WTC11 (cell line): ENCODE measurements at regions not wholly inside any gene's neighbourhood (a gene's known extent, or its start where the extent isn't known, plus 50 kb on each side); places are given as distances from the start of the nearest gene placed in this dataset.
A peak's percentile ranks its signal among the peaks of the same experiment; 100 is the strongest.

ENCODE experiments used
- ATAC-seq: fragments of 200-7000 bp; cut with Tn5 transposase; 2 replicates; pipeline ENCODE4 v1.10.0; 2021; ENCODE audit warnings: mild to moderate bottlenecking, moderate library complexity
- CTCF ChIA-PET: fragments of 300-600 bp; sonication (Branson Sonifier 250); formaldehyde crosslinking; loops from one replicate; lab custom pipeline; 2021; ENCODE audit warnings: antibody characterized with exemption; lab: Charles Lee
- POLR2A ChIA-PET: fragments of 350-600 bp; sonication (Branson Sonifier 250); formaldehyde crosslinking; loops from one replicate; lab custom pipeline; 2021; ENCODE audit warnings: antibody characterized with exemption; lab: Charles Lee
- DNase-seq: peaks from one replicate; pipeline ENCODE4 v3.0.0; 2021; ENCODE audit warnings: low spot score
- H3K27ac Mint-ChIP-seq: 2 replicates; pipeline ENCODE4 v1.8.0; 2021; ENCODE audit warnings: mixed read lengths
- H3K27me3 Mint-ChIP-seq: 2 replicates; pipeline ENCODE4 v1.8.0; 2021; ENCODE audit warnings: low read depth, mild to moderate bottlenecking, moderate library complexity, mixed read lengths
- H3K36me3 Mint-ChIP-seq: 2 replicates; pipeline ENCODE4 v1.8.0; 2021; ENCODE audit warnings: mixed read lengths
- H3K4me1 Mint-ChIP-seq: 2 replicates; pipeline ENCODE4 v1.8.0; 2022; ENCODE audit warnings: mixed read lengths
- H3K4me3 Mint-ChIP-seq: 2 replicates; pipeline ENCODE4 v1.8.0; 2021; ENCODE audit warnings: mild to moderate bottlenecking, moderate library complexity, mixed read lengths
- H3K9me3 Mint-ChIP-seq: 2 replicates; pipeline ENCODE4 v1.8.0; 2021; ENCODE audit warnings: mixed read lengths
- ATF3 ChIP-seq: sonication (generic); formaldehyde crosslinking; conservative IDR thresholded peaks from 2 replicates; pipeline ENCODE4 v1.8.1; 2022; ENCODE audit warnings: mild to moderate bottlenecking, missing genetic modification reagents
- CREB1 ChIP-seq: sonication (generic); formaldehyde crosslinking; IDR thresholded peaks from 2 replicates; pipeline ENCODE4 v1.8.0; 2023; ENCODE audit warnings: mild to moderate bottlenecking, missing genetic modification reagents
- CREM ChIP-seq: sonication (generic); formaldehyde crosslinking; IDR thresholded peaks from 2 replicates; pipeline ENCODE4 v1.8.1; 2022; ENCODE audit warnings: mild to moderate bottlenecking, missing genetic modification reagents, moderate library complexity
- ETV6 ChIP-seq: sonication (generic); formaldehyde crosslinking; IDR thresholded peaks from 2 replicates; pipeline ENCODE4 v1.8.1; 2022; ENCODE audit warnings: mild to moderate bottlenecking, missing genetic modification reagents
- MLX ChIP-seq: sonication (generic); formaldehyde crosslinking; IDR thresholded peaks from 2 replicates; pipeline ENCODE4 v1.8.1; 2023; ENCODE audit warnings: mild to moderate bottlenecking, missing genetic modification reagents, moderate library complexity
- MXD4 ChIP-seq: fragments of 250-450 bp; sonication (Bioruptor Pico); IDR thresholded peaks from 2 replicates; pipeline ENCODE4 v1.8.0; 2021; ENCODE audit warnings: mild to moderate bottlenecking, moderate library complexity, borderline replicate concordance
- OVOL2 ChIP-seq: fragments of 250-450 bp; sonication (Bioruptor Pico); IDR thresholded peaks from 2 replicates; pipeline ENCODE4 v1.9.0; 2021; ENCODE audit warnings: mild to moderate bottlenecking, borderline replicate concordance
- PREB ChIP-seq: sonication (generic); formaldehyde crosslinking; IDR thresholded peaks from 2 replicates; pipeline ENCODE4 v1.8.1; 2022; ENCODE audit warnings: mild to moderate bottlenecking, missing genetic modification reagents, moderate library complexity, borderline replicate concordance
- RELA ChIP-seq: sonication (generic); formaldehyde crosslinking; IDR thresholded peaks from 2 replicates; pipeline ENCODE4 v1.8.1; 2022; ENCODE audit warnings: missing genetic modification reagents, mild to moderate bottlenecking, borderline replicate concordance
- TEAD1 ChIP-seq: sonication (generic); formaldehyde crosslinking; IDR thresholded peaks from 2 replicates; pipeline ENCODE4 v1.8.0; 2022; ENCODE audit warnings: mild to moderate bottlenecking, missing genetic modification reagents
- TP53 ChIP-seq: sonication (generic); formaldehyde crosslinking; IDR thresholded peaks from 2 replicates; pipeline ENCODE4 v1.8.1; 2023; ENCODE audit warnings: mild to moderate bottlenecking, missing genetic modification reagents
- USF1 ChIP-seq: sonication (generic); formaldehyde crosslinking; IDR thresholded peaks from 2 replicates; pipeline ENCODE4 v1.8.0; 2022; ENCODE audit warnings: mild to moderate bottlenecking, missing genetic modification reagents
- ZNF138 ChIP-seq: sonication (generic); formaldehyde crosslinking; conservative IDR thresholded peaks from 2 replicates; pipeline ENCODE4 v1.8.1; 2022; ENCODE audit warnings: mild to moderate bottlenecking, moderate library complexity, missing genetic modification reagents
- ZNF219 ChIP-seq: sonication (generic); formaldehyde crosslinking; IDR thresholded peaks from 2 replicates; pipeline ENCODE4 v1.8.0; 2023; ENCODE audit warnings: missing genetic modification reagents, mild to moderate bottlenecking, borderline replicate concordance
- ZNF232 ChIP-seq: sonication (generic); formaldehyde crosslinking; IDR thresholded peaks from 2 replicates; pipeline ENCODE4 v1.8.0; 2022; ENCODE audit warnings: mild to moderate bottlenecking, missing genetic modification reagents
- ZNF423 ChIP-seq: fragments of 250-450 bp; sonication (Bioruptor Pico); IDR thresholded peaks from 2 replicates; pipeline ENCODE4 v2.1.2; 2022; ENCODE audit warnings: mild to moderate bottlenecking, moderate library complexity
- TF ChIP-seq, protein P1 (sequence below): fragments of 250-450 bp; sonication (Bioruptor Pico); IDR thresholded peaks from 2 replicates; pipeline ENCODE4 v1.8.0; 2021; ENCODE audit warnings: mild to moderate bottlenecking
- TF ChIP-seq, protein P2 (sequence below): sonication (generic); formaldehyde crosslinking; IDR thresholded peaks from 2 replicates; pipeline ENCODE4 v1.8.1; 2023; ENCODE audit warnings: mild to moderate bottlenecking, moderate library complexity, missing genetic modification reagents
- TF ChIP-seq, protein P3 (sequence below): sonication (generic); formaldehyde crosslinking; IDR thresholded peaks from 2 replicates; pipeline ENCODE4 v1.8.1; 2022; ENCODE audit warnings: low read depth, mild to moderate bottlenecking, moderate library complexity, missing genetic modification reagents, borderline replicate concordance
- TF ChIP-seq, protein P4 (sequence below): sonication (generic); formaldehyde crosslinking; IDR thresholded peaks from 2 replicates; pipeline ENCODE4 v1.8.0; 2023; ENCODE audit warnings: missing genetic modification reagents, mild to moderate bottlenecking, borderline replicate concordance

GRCh38 chr21:32070676-32071330 lies 198.0 kb downstream of the HUNK start:
- POLR2A ChIA-PET = no interaction called here
- CTCF ChIA-PET = interaction anchor here (1.4 to 1.5 kb wide), 2 partner anchors 25 to 205 kb away, joined by 3 to 4 read pairs; no protein-coding TSS in a partner anchor
- Mint-ChIP-seq H3K4me1 (peaks cover 9% of the 10 kb centered on the region), H3K4me3 (no peak overlapping the region), H3K9me3 (peaks cover 10% of the 10 kb centered on the region), H3K36me3 (no peaks in the 10 kb centered on the region), H3K27me3 (no peaks in the 10 kb centered on the region), H3K27ac (0 out of 2 replicates have a peak overlapping the region, but pooled peaks have one; percentile 8)
- DNase-seq (no peak), ATAC-seq (no peak)
- TF ChIP-seq PREB (CRISPR knock-in tag) = no peak
- TF ChIP-seq OVOL2 = no peak
- no peak for TF ChIP-seq MXD4 (CRISPR knock-in tag)
- no peak for TF ChIP-seq TEAD1
- TF ChIP-seq TP53 (CRISPR knock-in tag) = no peak
- TF ChIP-seq, protein P1, sequence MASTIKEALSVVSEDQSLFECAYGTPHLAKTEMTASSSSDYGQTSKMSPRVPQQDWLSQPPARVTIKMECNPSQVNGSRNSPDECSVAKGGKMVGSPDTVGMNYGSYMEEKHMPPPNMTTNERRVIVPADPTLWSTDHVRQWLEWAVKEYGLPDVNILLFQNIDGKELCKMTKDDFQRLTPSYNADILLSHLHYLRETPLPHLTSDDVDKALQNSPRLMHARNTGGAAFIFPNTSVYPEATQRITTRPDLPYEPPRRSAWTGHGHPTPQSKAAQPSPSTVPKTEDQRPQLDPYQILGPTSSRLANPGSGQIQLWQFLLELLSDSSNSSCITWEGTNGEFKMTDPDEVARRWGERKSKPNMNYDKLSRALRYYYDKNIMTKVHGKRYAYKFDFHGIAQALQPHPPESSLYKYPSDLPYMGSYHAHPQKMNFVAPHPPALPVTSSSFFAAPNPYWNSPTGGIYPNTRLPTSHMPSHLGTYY (CRISPR knock-in tag) = no peak

DNA sequence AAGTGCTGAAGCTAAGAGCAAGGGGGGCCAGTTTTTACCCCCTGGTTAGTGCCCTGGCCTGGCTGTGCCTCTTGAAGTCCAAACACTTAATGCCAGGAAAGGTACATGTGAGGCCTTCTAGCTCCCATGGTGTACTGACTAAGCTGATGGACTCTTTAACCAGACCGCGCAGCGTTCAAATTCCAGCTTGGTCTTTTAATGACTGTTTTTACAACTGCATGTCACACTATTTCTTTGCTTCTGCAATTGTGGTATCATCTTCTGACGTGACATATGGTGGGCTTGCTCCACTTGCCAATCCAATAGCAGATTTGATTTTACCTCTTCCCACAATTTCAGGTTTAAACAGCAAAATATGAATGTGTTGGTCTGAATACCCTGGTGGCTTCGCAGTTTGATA lies 197.3 kb downstream of the HUNK start:
- Mint-ChIP-seq H3K36me3 (no peaks in the 10 kb centered on the region), H3K27ac (no peak overlapping the region), H3K4me3 (no peak overlapping the region), H3K27me3 (no peaks in the 10 kb centered on the region), H3K9me3 (peaks cover 10% of the 10 kb centered on the region), H3K4me1 (peaks cover 3% of the 10 kb centered on the region; the same call in 1 of the 2 replicates)
- POLR2A ChIA-PET = no interaction called here
- DNase-seq (no peak), ATAC-seq (no peak)
- CTCF ChIA-PET = interaction anchor here (0.8 to 1.5 kb wide), 2 partner anchors 26 to 195 kb away, joined by 3 to 4 read pairs; no protein-coding TSS in a partner anchor
- TF ChIP-seq RELA (CRISPR knock-in tag) = no peak
- no peak for TF ChIP-seq ZNF219
- TF ChIP-seq ZNF423 (CRISPR knock-in tag) = no peak
- no peak for TF ChIP-seq CREB1 (CRISPR knock-in tag)
- no peak for TF ChIP-seq CREM

- ATAC-seq = no peak
- no peaks in the 10 kb centered on the region for H3K36me3 Mint-ChIP-seq
- ChIA-PET CTCF (interaction anchor here (4.1 kb wide), 1 partner anchor 31 kb away, joined by 17 read pairs; no protein-coding TSS in a partner anchor), POLR2A (no interaction called here)
- DNase-seq = no peak
- H3K9me3 Mint-ChIP-seq = no peaks in the 10 kb centered on the region
- no peaks in the 10 kb centered on the region for H3K27me3 Mint-ChIP-seq
- H3K4me3 Mint-ChIP-seq = no peak overlapping the region
- H3K4me1 Mint-ChIP-seq = no peaks in the 10 kb centered on the region
- no peak overlapping the region for H3K27ac Mint-ChIP-seq
- TF ChIP-seq, protein P2, sequence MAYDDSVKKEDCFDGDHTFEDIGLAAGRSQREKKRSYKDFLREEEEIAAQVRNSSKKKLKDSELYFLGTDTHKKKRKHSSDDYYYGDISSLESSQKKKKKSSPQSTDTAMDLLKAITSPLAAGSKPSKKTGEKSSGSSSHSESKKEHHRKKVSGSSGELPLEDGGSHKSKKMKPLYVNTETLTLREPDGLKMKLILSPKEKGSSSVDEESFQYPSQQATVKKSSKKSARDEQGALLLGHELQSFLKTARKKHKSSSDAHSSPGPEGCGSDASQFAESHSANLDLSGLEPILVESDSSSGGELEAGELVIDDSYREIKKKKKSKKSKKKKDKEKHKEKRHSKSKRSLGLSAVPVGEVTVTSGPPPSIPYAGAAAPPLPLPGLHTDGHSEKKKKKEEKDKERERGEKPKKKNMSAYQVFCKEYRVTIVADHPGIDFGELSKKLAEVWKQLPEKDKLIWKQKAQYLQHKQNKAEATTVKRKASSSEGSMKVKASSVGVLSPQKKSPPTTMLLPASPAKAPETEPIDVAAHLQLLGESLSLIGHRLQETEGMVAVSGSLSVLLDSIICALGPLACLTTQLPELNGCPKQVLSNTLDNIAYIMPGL = no peak
- TF ChIP-seq, protein P3, sequence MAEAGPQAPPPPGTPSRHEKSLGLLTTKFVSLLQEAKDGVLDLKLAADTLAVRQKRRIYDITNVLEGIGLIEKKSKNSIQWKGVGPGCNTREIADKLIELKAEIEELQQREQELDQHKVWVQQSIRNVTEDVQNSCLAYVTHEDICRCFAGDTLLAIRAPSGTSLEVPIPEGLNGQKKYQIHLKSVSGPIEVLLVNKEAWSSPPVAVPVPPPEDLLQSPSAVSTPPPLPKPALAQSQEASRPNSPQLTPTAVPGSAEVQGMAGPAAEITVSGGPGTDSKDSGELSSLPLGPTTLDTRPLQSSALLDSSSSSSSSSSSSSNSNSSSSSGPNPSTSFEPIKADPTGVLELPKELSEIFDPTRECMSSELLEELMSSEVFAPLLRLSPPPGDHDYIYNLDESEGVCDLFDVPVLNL (CRISPR knock-in tag) = no peak
- TF ChIP-seq ZNF219 (no peak), USF1 (CRISPR knock-in tag) (no peak), RELA (CRISPR knock-in tag) (no peak), ZNF138 (CRISPR knock-in tag) (no peak), MLX (CRISPR knock-in tag) (no peak), ETV6 (CRISPR knock-in tag) (no peak), ZNF232 (CRISPR knock-in tag) (no peak), ATF3 (CRISPR knock-in tag) (no peak), TP53 (CRISPR knock-in tag) (no peak)
- TF ChIP-seq, protein P4, sequence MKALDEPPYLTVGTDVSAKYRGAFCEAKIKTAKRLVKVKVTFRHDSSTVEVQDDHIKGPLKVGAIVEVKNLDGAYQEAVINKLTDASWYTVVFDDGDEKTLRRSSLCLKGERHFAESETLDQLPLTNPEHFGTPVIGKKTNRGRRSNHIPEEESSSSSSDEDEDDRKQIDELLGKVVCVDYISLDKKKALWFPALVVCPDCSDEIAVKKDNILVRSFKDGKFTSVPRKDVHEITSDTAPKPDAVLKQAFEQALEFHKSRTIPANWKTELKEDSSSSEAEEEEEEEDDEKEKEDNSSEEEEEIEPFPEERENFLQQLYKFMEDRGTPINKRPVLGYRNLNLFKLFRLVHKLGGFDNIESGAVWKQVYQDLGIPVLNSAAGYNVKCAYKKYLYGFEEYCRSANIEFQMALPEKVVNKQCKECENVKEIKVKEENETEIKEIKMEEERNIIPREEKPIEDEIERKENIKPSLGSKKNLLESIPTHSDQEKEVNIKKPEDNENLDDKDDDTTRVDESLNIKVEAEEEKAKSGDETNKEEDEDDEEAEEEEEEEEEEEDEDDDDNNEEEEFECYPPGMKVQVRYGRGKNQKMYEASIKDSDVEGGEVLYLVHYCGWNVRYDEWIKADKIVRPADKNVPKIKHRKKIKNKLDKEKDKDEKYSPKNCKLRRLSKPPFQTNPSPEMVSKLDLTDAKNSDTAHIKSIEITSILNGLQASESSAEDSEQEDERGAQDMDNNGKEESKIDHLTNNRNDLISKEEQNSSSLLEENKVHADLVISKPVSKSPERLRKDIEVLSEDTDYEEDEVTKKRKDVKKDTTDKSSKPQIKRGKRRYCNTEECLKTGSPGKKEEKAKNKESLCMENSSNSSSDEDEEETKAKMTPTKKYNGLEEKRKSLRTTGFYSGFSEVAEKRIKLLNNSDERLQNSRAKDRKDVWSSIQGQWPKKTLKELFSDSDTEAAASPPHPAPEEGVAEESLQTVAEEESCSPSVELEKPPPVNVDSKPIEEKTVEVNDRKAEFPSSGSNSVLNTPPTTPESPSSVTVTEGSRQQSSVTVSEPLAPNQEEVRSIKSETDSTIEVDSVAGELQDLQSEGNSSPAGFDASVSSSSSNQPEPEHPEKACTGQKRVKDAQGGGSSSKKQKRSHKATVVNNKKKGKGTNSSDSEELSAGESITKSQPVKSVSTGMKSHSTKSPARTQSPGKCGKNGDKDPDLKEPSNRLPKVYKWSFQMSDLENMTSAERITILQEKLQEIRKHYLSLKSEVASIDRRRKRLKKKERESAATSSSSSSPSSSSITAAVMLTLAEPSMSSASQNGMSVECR (CRISPR knock-in tag) = no peak
These were observed 192.8 kb downstream of the HUNK start for GRCh38 chr21:32065654-32066053.
